ENCODE measurements at regions not wholly inside any gene's neighbourhood (a gene's known extent, or its start where the extent isn't known, plus 50 kb on each side); places are given as distances from the start of the nearest gene placed in this dataset.
A peak's percentile ranks its signal among the peaks of the same experiment; 100 is the strongest.

DNA sequence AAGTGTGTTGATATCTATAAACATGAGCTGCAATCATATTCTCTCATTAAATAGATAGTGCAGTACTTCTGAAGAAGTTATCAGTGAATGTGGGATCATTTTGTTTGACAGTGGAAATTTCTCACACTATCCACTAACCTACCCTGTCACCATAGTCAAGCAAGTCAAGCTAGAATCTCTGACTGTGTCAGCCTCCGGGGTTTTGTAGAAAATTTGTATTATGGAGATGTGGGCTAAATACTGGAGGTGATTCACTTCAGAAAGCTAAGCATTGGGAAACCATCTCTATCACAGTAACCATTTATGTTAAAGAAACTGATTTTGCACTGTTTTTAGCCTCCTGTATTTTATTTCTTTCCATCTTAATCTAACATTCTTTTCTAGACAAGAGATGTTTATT, 126.6 kb upstream of the CREB1 start:
- intact Hi-C loops (cut with micrococcal nuclease) (no loop called here), dilution Hi-C loops (cut with HindIII; ENCODE audit: low sequenced_read_pairs, unreplicated experiment) (no loop called here), in situ Hi-C loops (cut with MboI; ENCODE audit: low sequenced_read_pairs) (no loop called here)
- no peak overlapping the region for H2BK15ac ChIP-seq (ENCODE audit: low read depth, low read length)
- H2AFZ ChIP-seq (replicated peaks; ENCODE audit: low read length, poor library complexity), result no peak overlapping the region
- no peak overlapping the region for H3K27ac ChIP-seq (ENCODE audit: insufficient read depth, low read length)
- no peak overlapping the region for H4K91ac ChIP-seq (ENCODE audit: insufficient read depth, low read depth, low read length)
- H3K4ac ChIP-seq (ENCODE audit: low read depth, low read length), result no peak overlapping the region
- no peaks in the 10 kb centered on the region for H3K9me1 ChIP-seq (ENCODE audit: insufficient read depth, low read length)
- POLR2A ChIA-PET (ENCODE audit: unreplicated experiment), result no interaction called here
- no peak overlapping the region for H2BK20ac ChIP-seq (ENCODE audit: low read depth, low read length)
- ATAC-seq (ENCODE audit: low read depth) (peak; percentile 59), DNase-seq (peak; percentile 40)
- H4K5ac ChIP-seq (ENCODE audit: low read depth, low read length), result no peak overlapping the region
- H3K56ac ChIP-seq (ENCODE audit: extremely low read depth, insufficient read depth, low read length), result no peak overlapping the region
- no TSS peak for BruUV-seq (replicated peaks)
- no peak overlapping the region for H3K9ac ChIP-seq (ENCODE audit: low read depth, low read length)
- H3K18ac ChIP-seq (ENCODE audit: low read depth, low read length), result no peak overlapping the region; the same call in 1 of the 2 replicates
- H3K27me3 ChIP-seq (ENCODE audit: control insufficient read depth, insufficient read depth, low read length), result no peaks in the 10 kb centered on the region
- no peak overlapping the region for H3K14ac ChIP-seq (replicated peaks; ENCODE audit: low read depth, low read length)
- H3K79me1 ChIP-seq (ENCODE audit: low read depth in 1 of 2, low read length in 2 of 2), result no peaks in the 10 kb centered on the region
- no peak overlapping the region for H2AK5ac ChIP-seq (ENCODE audit: low read depth, low read length)
- no peaks in the 10 kb centered on the region; the same call in 1 of the 2 replicates for H3K4me1 ChIP-seq (ENCODE audit: control insufficient read depth, insufficient read depth, low read length)
- H3K23ac ChIP-seq (ENCODE audit: low read depth, low read length), result no peak overlapping the region
- no peaks in the 10 kb centered on the region for H4K20me1 ChIP-seq (ENCODE audit: insufficient read depth, low read length)
- no peak overlapping the region for H2BK120ac ChIP-seq (ENCODE audit: low read depth, low read length)
- H3K4me3 ChIP-seq (ENCODE audit: insufficient read depth, low read depth, low read length), result no peak overlapping the region
- H2AK9ac ChIP-seq (replicated peaks; ENCODE audit: low read depth, low read length, poor library complexity), result no peak overlapping the region
- no peaks in the 10 kb centered on the region for H3K36me3 ChIP-seq (ENCODE audit: control insufficient read depth, insufficient read depth, low read length)
- H4K8ac ChIP-seq (ENCODE audit: low read depth in 2 of 2, low read length in 2 of 2), result no peak overlapping the region
- CTCF ChIA-PET, result no interaction called here
- WGBS, 2 experiments (ENCODE audit: extremely low coverage in 2 of 2, insufficient read length in 1 of 2), result no CpG with 5 or more reads among the region's 1 CpG
- TF ChIP-seq SMC3 (IDR thresholded peaks at IDR 0.05; ENCODE audit: low read depth, low read length) (no peak), CEBPB (IDR thresholded peaks at IDR 0.05; ENCODE audit: low read depth, low read length) (0 out of 2 replicates have a peak, but pooled peaks have one; percentile 12), RAD21 (IDR thresholded peaks at IDR 0.05; ENCODE audit: low read length) (no peak)
- TF ChIP-seq, protein P1, sequence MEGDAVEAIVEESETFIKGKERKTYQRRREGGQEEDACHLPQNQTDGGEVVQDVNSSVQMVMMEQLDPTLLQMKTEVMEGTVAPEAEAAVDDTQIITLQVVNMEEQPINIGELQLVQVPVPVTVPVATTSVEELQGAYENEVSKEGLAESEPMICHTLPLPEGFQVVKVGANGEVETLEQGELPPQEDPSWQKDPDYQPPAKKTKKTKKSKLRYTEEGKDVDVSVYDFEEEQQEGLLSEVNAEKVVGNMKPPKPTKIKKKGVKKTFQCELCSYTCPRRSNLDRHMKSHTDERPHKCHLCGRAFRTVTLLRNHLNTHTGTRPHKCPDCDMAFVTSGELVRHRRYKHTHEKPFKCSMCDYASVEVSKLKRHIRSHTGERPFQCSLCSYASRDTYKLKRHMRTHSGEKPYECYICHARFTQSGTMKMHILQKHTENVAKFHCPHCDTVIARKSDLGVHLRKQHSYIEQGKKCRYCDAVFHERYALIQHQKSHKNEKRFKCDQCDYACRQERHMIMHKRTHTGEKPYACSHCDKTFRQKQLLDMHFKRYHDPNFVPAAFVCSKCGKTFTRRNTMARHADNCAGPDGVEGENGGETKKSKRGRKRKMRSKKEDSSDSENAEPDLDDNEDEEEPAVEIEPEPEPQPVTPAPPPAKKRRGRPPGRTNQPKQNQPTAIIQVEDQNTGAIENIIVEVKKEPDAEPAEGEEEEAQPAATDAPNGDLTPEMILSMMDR (conservative IDR thresholded peaks at IDR 0.05; ENCODE audit: low read depth, low read length), result no peak
- no peak overlapping the region for H3K4me2 ChIP-seq (ENCODE audit: low read depth, low read length)
- H2BK5ac ChIP-seq (ENCODE audit: low read depth, low read length, poor library complexity, severe bottlenecking), result no peak overlapping the region
- H3K9me3 ChIP-seq (ENCODE audit: control insufficient read depth, insufficient read depth, low read length), result no peaks in the 10 kb centered on the region

Data from IMR-90 (cell line).